ENCODE measurements at regions not wholly inside any gene's neighbourhood (a gene's known extent, or its start where the extent isn't known, plus 50 kb on each side); places are given as distances from the start of the nearest gene placed in this dataset.

DNA sequence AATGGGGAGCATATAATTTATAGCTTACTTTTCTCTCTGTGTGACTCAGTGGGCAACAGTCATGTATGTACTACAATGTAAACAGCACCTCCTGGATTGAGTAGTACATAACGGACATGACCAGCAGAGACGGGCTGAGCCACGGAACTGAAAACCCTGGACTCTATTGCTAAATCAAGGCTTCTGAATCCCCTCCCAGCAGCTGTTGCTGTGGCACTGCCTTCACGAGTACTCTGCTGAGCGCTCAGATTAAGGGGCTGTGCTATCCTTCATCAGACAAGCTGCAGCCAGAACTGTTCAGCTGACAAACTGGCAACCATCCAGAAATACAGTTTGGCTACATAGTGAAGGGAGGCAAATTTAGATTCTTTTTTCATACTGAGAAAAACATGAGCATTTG is 131.3 kb upstream of the CCDC180 start:
- no peak for TF ChIP-seq POLR2A (IDR thresholded peaks at IDR 0.05; ENCODE audit: extremely low read depth, insufficient read length)
- TF ChIP-seq, protein P1, sequence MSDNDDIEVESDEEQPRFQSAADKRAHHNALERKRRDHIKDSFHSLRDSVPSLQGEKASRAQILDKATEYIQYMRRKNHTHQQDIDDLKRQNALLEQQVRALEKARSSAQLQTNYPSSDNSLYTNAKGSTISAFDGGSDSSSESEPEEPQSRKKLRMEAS (IDR thresholded peaks at IDR 0.05; ENCODE audit: low read depth, low read length): no peak
- TF ChIP-seq, protein P2, sequence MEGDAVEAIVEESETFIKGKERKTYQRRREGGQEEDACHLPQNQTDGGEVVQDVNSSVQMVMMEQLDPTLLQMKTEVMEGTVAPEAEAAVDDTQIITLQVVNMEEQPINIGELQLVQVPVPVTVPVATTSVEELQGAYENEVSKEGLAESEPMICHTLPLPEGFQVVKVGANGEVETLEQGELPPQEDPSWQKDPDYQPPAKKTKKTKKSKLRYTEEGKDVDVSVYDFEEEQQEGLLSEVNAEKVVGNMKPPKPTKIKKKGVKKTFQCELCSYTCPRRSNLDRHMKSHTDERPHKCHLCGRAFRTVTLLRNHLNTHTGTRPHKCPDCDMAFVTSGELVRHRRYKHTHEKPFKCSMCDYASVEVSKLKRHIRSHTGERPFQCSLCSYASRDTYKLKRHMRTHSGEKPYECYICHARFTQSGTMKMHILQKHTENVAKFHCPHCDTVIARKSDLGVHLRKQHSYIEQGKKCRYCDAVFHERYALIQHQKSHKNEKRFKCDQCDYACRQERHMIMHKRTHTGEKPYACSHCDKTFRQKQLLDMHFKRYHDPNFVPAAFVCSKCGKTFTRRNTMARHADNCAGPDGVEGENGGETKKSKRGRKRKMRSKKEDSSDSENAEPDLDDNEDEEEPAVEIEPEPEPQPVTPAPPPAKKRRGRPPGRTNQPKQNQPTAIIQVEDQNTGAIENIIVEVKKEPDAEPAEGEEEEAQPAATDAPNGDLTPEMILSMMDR (IDR thresholded peaks at IDR 0.05; ENCODE audit: low read depth, low read length): no peak

Data from NB4 (cell line).